Activated T-helper 17 cell treated with anti-CD3 and anti-CD28 coated beads, Interleukin-2, amount 50 U/mL, for 72 hours (primary cell): ENCODE measurements at regions not wholly inside any gene's neighbourhood (a gene's known extent, or its start where the extent isn't known, plus 50 kb on each side); places are given as distances from the start of the nearest gene placed in this dataset.
"Not testable (repeated sequence)": the region's sequence is repeated elsewhere in the genome, so short reads cannot be mapped to it uniquely, and the experiment has no call there.

Experiments
- ATAC-seq: fragments of 150-1000 bp; cut with Tn5 transposase; replicated peaks from 2 replicates; pipeline ENCODE4 v1.10.0; 2021; ENCODE audit warnings: mild to moderate bottlenecking, moderate library complexity
- H3K27ac Mint-ChIP-seq: one replicate; pipeline ENCODE4 v1.8.0; 2022; ENCODE audit warnings: mixed read lengths
- H3K27me3 Mint-ChIP-seq: one replicate; pipeline ENCODE4 v1.8.0; 2022; ENCODE audit warnings: mixed read lengths
- H3K36me3 Mint-ChIP-seq: one replicate; pipeline ENCODE4 v1.8.0; 2022; ENCODE audit warnings: low read depth, mild to moderate bottlenecking, mixed read lengths
- H3K4me1 Mint-ChIP-seq: one replicate; pipeline ENCODE4 v1.8.0; 2022; ENCODE audit warnings: mixed read lengths
- H3K4me3 Mint-ChIP-seq: one replicate; pipeline ENCODE4 v1.8.0; 2022; ENCODE audit warnings: mild to moderate bottlenecking, mixed read lengths
- H3K9me3 Mint-ChIP-seq: one replicate; pipeline ENCODE4 v1.8.0; 2022; ENCODE audit warnings: mixed read lengths

DNA sequence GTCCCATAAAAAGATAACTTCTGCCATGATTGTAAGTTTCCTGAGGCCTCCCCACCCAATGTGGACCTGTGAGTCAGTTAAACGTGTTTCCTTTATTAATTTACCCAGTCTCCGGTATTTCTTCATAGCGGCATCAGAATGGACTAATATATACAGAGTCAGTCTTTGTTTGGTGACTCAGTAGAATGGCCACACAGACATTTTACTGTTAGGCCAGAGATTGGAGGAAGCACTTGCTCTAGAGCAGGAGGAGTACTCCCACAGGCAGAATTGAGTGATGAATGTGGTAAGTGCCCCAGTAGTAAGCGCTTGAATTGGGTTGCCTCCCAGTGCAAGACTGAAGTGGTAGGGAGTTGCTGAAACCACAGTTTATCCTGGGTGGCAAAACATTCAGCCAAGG, 149.5 kb upstream of the SMIM30 start:
- ATAC-seq, result no peak
- Mint-ChIP-seq H3K4me1 (no peaks in the 10 kb centered on the region), H3K9me3 (peaks cover 27% of the 10 kb centered on the region), H3K36me3 (no peaks in the 10 kb centered on the region), H3K27me3 (peaks cover 4% of the 10 kb centered on the region), H3K4me3 (no peak overlapping the region), H3K27ac (no peak overlapping the region)

DNA sequence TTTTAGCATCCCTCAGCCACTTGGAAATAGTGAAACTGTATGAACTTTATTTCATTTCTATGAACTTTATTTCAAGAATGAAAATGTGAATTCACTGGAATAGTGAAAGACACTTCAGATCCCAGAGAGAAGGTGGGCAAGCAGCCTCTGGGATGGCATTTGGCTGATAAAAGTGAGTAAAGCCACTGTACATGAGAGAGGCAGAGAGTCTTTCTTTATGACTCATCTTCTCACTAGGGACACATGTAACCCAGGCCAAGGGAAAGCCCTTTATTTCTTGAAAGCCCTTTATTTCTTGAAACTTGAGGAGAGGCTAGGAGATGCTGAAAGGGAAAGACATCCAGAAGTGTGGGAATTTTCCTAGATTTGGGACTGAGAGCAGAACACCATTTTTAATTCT, 148.9 kb upstream of the SMIM30 start:
- ATAC-seq, result no peak
- H3K4me3 Mint-ChIP-seq, result no peak overlapping the region

DNA sequence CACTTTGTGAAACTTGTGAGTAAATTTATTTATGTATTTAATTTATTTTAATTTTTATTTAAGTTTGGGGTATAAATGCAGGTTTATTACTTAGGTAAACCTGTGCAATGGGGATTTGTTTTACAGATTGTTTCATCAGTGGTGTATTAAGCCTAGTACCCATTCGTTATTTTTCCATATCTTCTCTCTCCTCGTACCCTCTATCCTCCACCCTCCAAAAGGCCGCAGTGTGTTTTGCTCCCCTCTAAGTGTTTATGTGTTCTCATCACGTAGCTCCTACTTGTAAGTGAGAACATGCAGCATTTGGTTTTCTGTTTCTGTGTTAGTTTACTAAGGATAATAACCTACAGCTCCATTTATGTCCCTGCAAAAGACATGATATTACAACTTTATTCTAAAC, 145.4 kb upstream of the SMIM30 start:
- no peak overlapping the region for H3K4me3 Mint-ChIP-seq
- H3K9me3 Mint-ChIP-seq, result peaks cover 7% of the 10 kb centered on the region
- no peaks in the 10 kb centered on the region for H3K36me3 Mint-ChIP-seq
- H3K4me1 Mint-ChIP-seq, result no peaks in the 10 kb centered on the region
- ATAC-seq, result no peak
- H3K27me3 Mint-ChIP-seq, result peaks cover 4% of the 10 kb centered on the region
- no peak overlapping the region for H3K27ac Mint-ChIP-seq

More for the DNA sequence above, 148.9 kb upstream of the SMIM30 start:
- Mint-ChIP-seq H3K4me1 (no peaks in the 10 kb centered on the region), H3K36me3 (no peaks in the 10 kb centered on the region), H3K9me3 (peaks cover 27% of the 10 kb centered on the region), H3K27me3 (peaks cover 4% of the 10 kb centered on the region), H3K27ac (no peak overlapping the region)

DNA sequence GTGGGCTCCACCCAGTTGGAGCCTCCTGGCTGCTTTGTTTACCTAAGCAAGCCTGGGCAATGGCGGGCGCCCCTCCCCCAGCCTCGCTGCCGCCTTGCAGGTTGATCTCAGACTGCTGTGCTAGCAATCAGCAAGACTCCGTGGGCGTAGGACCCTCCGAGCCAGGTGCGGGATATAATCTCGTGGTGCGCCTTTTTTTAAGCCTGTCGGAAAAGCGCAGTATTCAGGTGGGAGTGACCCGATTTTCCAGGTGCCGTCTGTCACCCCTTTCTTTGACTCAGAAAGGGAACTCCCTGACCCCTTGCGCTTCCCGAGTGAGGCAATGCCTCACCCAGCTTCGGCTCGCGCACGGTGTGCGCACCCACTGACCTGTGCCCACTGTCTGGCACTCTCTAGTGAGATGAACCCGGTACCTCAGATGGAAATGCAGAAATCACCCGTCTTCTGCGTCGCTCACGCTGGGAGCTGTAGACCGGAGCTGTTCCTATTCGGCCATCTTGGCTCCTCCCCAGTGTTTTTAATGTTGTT, 144.9 kb upstream of the SMIM30 start:
- not testable (repeated sequence) for H3K4me1 Mint-ChIP-seq, H3K4me3 Mint-ChIP-seq, H3K27me3 Mint-ChIP-seq, H3K9me3 Mint-ChIP-seq, H3K27ac Mint-ChIP-seq, H3K36me3 Mint-ChIP-seq, ATAC-seq

DNA sequence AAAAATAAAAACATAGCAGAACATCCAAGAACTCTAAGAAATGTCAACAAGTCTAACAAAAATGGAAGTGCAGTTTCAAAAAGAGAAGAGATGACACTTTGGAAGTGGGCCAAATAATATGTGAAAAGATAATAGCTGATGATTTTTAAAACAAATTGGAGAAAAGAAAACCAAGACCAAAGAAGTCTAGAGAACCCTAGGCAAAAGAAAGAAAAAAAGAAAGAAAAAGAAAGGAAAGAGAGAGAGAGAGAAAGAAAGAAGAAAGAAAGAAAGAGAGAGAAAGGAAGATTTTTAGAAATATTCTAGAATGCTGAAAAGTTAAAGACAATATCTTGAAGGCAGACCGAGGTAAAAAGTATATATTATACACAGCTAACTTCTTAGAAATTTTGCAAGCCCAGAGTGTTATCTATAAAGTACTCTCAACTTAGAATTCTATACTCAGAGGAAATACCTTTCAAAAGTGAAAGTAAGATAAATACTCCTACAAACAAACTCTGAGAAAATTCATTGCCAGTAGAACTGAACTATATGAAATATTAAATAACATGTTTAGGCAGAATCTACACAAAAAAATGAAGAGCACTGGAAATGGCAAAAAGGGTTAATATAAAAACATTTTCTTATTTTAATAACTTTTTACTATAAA, 138.7 kb upstream of the SMIM30 start:
- no peak overlapping the region for H3K27ac Mint-ChIP-seq
- H3K27me3 Mint-ChIP-seq, result no peaks in the 10 kb centered on the region
- ATAC-seq, result no peak
- no peaks in the 10 kb centered on the region for H3K36me3 Mint-ChIP-seq
- no peaks in the 10 kb centered on the region for H3K9me3 Mint-ChIP-seq
- H3K4me1 Mint-ChIP-seq, result no peaks in the 10 kb centered on the region
- H3K4me3 Mint-ChIP-seq, result no peak overlapping the region

DNA sequence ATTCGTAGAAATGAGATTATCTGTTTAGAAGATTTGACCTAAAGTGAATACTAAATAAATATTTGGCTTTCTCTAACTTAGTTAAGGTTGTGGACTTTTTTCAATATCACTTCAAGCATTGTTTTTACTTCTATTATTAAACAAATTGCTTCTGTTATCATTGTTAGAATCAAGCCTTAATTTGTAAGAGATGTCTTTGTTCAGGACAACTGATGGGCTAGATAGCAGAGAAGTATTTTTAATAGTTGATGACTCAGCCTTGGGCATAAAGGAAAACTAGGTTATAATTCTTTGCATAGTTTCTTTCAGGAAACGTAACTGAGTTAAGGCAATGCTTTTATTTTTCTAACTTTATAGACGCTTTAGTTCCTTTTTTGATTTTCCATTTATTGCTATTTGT, 128.8 kb upstream of the SMIM30 start:
- H3K27ac Mint-ChIP-seq, result no peak overlapping the region
- H3K36me3 Mint-ChIP-seq, result no peaks in the 10 kb centered on the region
- H3K9me3 Mint-ChIP-seq, result peaks cover 9% of the 10 kb centered on the region
- no peaks in the 10 kb centered on the region for H3K4me1 Mint-ChIP-seq
- no peak for ATAC-seq
- no peak overlapping the region for H3K4me3 Mint-ChIP-seq
- peaks cover 5% of the 10 kb centered on the region for H3K27me3 Mint-ChIP-seq

DNA sequence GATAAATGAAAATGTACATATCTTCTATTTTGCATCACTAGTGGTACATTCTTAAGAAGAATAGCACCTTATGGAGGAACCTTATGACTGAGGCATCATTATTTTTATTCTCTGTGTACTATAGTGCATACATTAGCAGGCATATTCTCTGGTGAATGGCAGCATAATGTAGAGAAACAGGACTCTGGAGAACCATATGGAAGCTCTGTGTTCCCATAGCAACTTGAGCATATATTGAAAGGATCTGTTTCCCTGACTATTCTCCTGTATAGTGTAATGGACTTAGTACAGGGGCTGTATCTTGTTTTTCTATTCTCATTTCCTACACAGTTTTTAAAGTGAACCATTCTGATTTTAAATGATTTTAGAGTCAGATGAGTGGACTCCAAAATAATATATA, 128.4 kb upstream of the SMIM30 start:
- Mint-ChIP-seq H3K27ac (no peak overlapping the region), H3K4me1 (no peaks in the 10 kb centered on the region), H3K27me3 (peaks cover 5% of the 10 kb centered on the region), H3K9me3 (peaks cover 9% of the 10 kb centered on the region), H3K4me3 (no peak overlapping the region), H3K36me3 (no peaks in the 10 kb centered on the region)
- no peak for ATAC-seq

DNA sequence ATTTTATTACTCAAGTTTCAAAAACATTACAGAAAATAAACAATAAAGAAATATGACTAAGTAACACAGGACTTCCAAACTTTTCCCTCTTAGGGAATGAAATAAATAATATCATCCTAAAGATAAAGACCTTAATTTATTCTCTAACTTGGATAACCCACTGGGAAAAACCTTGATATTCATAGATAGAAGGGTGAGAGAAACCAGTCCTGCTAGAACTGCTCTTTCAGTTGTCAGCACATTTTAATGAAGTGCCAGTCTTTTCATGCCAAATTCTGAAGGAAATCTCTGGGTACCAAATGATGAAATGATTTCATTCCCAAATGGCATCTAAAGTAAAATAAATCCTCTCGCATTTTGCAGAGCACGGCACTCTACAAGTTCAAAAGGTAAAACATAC, 114.5 kb upstream of the SMIM30 start:
- Mint-ChIP-seq H3K4me3 (no peak overlapping the region), H3K27me3 (peaks cover 4% of the 10 kb centered on the region), H3K36me3 (no peaks in the 10 kb centered on the region), H3K4me1 (no peaks in the 10 kb centered on the region), H3K27ac (no peak overlapping the region), H3K9me3 (peaks cover 11% of the 10 kb centered on the region)
- ATAC-seq, result no peak

DNA sequence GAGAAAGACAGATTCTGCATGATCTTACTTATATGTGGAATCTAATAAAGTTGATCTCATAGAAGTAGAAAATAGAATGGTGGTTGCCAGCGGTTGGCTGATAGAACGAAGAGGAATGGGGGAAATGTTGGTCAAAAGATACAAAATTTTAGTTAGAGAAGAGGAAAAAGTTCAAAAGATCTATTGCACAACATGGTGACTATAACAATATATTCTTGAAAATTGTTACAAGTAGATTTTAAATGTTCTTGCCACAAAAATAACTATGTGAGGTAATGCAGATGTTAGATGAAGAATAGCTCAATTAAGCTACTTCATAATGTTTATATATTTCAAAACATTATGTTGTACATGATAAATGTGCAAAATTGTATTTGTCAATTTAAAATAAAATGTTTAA, 112.3 kb upstream of the SMIM30 start:
- Mint-ChIP-seq H3K27ac (no peak overlapping the region), H3K27me3 (peaks cover 4% of the 10 kb centered on the region)

DNA sequence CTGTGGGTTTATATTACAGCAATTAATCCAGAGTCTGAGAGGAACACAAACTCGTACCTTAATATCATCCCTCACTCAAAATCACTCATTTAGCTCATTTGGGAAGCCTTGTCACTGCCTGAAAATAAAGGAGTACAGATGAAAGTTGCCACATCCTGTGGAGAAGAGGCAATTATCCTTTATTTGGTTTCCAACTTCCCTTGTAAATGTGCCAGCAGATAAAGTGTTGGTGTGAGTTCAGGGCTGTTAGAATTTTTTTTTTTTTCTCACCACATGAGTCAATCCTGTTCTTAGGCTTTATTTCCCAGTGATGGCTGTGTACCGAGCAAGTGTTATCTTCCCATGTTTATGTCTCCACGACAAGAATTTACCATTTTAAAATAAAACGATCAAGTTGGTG, 99.0 kb upstream of the SMIM30 start:
- Mint-ChIP-seq H3K27ac (no peak overlapping the region), H3K27me3 (peaks cover 4% of the 10 kb centered on the region), H3K9me3 (no peaks in the 10 kb centered on the region)

More for the DNA sequence above, 112.3 kb upstream of the SMIM30 start:
- no peak for ATAC-seq
- peaks cover 12% of the 10 kb centered on the region for H3K9me3 Mint-ChIP-seq
- no peak overlapping the region for H3K4me3 Mint-ChIP-seq
- H3K4me1 Mint-ChIP-seq, result no peaks in the 10 kb centered on the region
- no peaks in the 10 kb centered on the region for H3K36me3 Mint-ChIP-seq

DNA sequence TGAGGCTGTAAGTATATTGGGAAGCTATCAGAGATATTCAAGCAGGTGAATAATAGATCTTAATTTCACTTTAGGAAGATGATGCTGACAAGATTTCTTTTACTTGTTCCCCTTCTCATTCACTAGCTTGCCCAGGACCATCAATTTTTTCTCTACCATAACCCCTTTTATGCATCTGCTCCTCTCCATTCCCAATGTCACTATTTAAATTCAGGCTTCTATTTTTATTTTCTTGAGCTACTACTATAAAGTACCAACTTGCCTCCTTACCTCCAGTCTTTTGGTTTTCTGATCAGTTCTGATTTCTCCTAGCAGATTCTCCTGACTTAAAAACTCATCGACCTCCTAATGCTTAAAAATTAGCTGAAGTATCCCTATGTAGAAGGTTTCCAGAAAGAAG, 97.7 kb upstream of the SMIM30 start:
- H3K36me3 Mint-ChIP-seq, result no peaks in the 10 kb centered on the region
- no peaks in the 10 kb centered on the region for H3K27me3 Mint-ChIP-seq
- H3K4me3 Mint-ChIP-seq, result no peak overlapping the region
- no peaks in the 10 kb centered on the region for H3K4me1 Mint-ChIP-seq
- no peak overlapping the region for H3K27ac Mint-ChIP-seq
- ATAC-seq, result no peak
- no peaks in the 10 kb centered on the region for H3K9me3 Mint-ChIP-seq

More for the DNA sequence above, 99.0 kb upstream of the SMIM30 start:
- no peak for ATAC-seq
- Mint-ChIP-seq H3K36me3 (no peaks in the 10 kb centered on the region), H3K4me3 (no peak overlapping the region), H3K4me1 (no peaks in the 10 kb centered on the region)

DNA sequence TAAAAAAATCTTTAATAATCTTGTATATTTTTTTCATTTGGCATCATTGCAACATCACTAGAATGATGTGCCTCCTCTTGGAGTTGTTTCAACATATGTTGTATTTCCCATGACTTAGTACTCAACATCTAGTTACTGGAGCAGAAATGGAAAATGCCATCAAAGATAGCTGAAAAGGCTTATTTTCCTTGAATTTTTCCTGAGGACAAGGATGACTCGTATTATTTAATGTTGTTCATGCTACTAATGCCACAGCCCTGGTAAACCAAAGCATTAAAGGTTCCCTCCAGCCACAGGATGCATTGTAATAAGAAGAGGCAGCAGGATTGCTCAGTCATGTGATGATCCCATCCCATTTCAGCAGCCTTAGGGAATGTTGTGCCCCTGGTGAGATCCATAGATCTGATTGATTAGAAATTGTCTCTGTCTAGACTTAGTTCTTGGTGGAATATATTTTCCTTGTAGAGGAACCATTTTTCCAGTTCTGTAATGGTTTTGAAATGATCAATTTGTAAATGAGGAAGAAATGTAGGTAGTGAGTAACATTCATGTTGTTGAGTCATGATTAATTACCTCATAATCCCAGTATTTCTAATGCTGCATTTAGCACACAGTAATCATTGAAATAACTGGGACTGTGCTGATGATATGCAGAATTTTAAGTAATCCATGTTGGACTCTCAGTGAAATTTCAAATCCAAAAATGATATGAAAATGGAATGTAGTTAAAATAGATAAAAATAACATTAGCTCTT, 91.3 kb upstream of the SMIM30 start:
- Mint-ChIP-seq H3K4me3 (no peak overlapping the region), H3K27me3 (peaks cover 3% of the 10 kb centered on the region), H3K36me3 (no peaks in the 10 kb centered on the region), H3K27ac (no peak overlapping the region), H3K9me3 (no peaks in the 10 kb centered on the region), H3K4me1 (no peaks in the 10 kb centered on the region)
- ATAC-seq, result no peak

DNA sequence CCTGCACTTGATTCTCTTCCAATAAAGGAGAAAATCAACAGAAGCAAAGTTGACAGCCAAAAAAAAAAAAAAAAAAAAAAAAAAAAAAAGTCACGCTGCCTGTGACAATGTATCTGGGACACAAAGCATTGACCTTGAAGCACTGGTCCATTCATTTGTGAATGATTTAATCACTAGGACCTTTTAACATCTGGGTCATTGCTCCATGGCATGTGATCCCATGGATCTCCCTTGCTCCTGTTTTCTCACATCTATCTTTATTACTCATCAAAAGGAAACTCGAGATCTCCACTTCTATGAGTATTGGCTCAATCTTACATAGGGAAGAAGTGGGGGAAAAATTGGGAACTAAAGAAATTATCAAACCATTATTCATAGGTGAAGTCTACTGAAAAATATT, 89.6 kb upstream of the SMIM30 start:
- no peak for ATAC-seq
- peaks cover 6% of the 10 kb centered on the region for H3K27me3 Mint-ChIP-seq
- no peak overlapping the region for H3K4me3 Mint-ChIP-seq
- H3K27ac Mint-ChIP-seq, result no peak overlapping the region
- H3K36me3 Mint-ChIP-seq, result no peaks in the 10 kb centered on the region
- H3K4me1 Mint-ChIP-seq, result no peaks in the 10 kb centered on the region
- H3K9me3 Mint-ChIP-seq, result no peaks in the 10 kb centered on the region

DNA sequence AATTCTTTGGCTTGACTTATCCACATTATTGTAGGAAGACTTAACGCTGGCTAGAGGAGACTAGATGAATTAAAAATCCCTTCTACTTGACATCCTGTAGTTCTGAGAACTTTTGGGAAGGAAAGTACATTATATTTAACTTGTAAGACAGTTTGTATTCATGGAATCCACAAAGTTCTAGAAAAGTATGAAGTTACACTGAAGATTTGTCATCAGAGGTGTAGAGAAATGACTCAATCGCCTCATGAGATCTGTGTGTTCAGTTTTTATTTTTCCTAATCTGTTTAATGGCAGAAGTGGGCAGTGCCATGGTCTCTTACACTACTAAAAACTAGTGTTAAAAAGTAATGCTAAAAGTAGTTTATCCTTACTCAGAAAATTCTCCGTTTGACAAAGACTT, 89.1 kb upstream of the SMIM30 start:
- H3K4me3 Mint-ChIP-seq, result no peak overlapping the region
- ATAC-seq, result no peak
- H3K4me1 Mint-ChIP-seq, result no peaks in the 10 kb centered on the region
- peaks cover 8% of the 10 kb centered on the region for H3K27me3 Mint-ChIP-seq
- H3K27ac Mint-ChIP-seq, result no peak overlapping the region
- H3K9me3 Mint-ChIP-seq, result no peaks in the 10 kb centered on the region
- no peaks in the 10 kb centered on the region for H3K36me3 Mint-ChIP-seq

DNA sequence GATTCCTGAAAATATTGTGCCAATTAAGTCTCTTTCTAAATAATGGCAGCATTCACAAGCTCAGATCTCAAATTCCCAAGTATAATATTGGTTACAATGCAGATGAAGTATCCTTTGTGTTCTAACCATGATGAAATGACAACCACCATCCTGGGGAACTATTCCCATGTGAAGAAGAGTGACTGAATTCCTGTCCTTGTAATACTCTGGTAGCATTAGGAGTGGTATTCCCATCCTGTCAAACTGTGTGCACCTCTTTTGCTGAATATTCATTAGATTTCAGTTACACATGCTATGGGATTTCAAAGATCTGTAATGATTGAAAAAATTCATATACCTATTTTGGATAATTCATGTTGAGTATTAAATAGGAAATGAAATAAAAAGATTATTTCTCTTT, 86.1 kb upstream of the SMIM30 start:
- H3K27me3 Mint-ChIP-seq, result peaks cover 19% of the 10 kb centered on the region
- H3K9me3 Mint-ChIP-seq, result no peaks in the 10 kb centered on the region
- no peaks in the 10 kb centered on the region for H3K36me3 Mint-ChIP-seq
- H3K4me3 Mint-ChIP-seq, result no peak overlapping the region
- no peak overlapping the region for H3K27ac Mint-ChIP-seq
- no peak for ATAC-seq
- no peaks in the 10 kb centered on the region for H3K4me1 Mint-ChIP-seq
